Panc1 (cell line): ENCODE measurements at regions not wholly inside any gene's neighbourhood (a gene's known extent, or its start where the extent isn't known, plus 50 kb on each side); places are given as distances from the start of the nearest gene placed in this dataset.

ENCODE experiments used
- ATAC-seq: fragments of 200-7000 bp; cut with Tn5 transposase; 2 replicates; pipeline ENCODE4 v1.9.1; 2020; ENCODE audit warnings: mild to moderate bottlenecking, moderate library complexity
- BruUV-seq: library from RNA; stranded (reverse); fragments of 400-500 nt; replicated peaks from 2 replicates; lab custom pipeline; 2021; lab: Mats Ljungman, UMichigan
- CTCF ChIA-PET: fragments of 300-600 bp; sonication (Branson Sonifier 250); formaldehyde crosslinking; loops from one replicate; lab custom pipeline; 2022; ENCODE audit warnings: antibody characterized with exemption; lab: Charles Lee
- POLR2A ChIA-PET: fragments of 300-600 bp; sonication (Branson Sonifier 250); formaldehyde crosslinking; loops from one replicate; lab custom pipeline; 2022; ENCODE audit warnings: antibody characterized with exemption; lab: Charles Lee
- DNase-seq: peaks from one replicate; pipeline ENCODE4 v3.0.0-alpha.2; 2010; ENCODE audit warnings: low read depth, low spot score
- H3K27ac ChIP-seq: 2 replicates; pipeline ENCODE4 v1.5.1; 2011; ENCODE audit warnings: mild to moderate bottlenecking, low read length, inconsistent platforms
- H3K27me3 ChIP-seq: fragments of 200-500 bp; sonication (Bioruptor generic); 2 replicates; pipeline ENCODE4 v1.6.0; 2014; ENCODE audit warnings: low read length, inconsistent platforms; ENCODE audit not compliant: control insufficient read depth, insufficient read depth
- H3K36me3 ChIP-seq: fragments of 200-500 bp; sonication (Bioruptor generic); 2 replicates; pipeline ENCODE4 v1.5.1; 2014; ENCODE audit warnings: inconsistent platforms, mild to moderate bottlenecking, low read length, moderate library complexity; ENCODE audit not compliant: control insufficient read depth, insufficient read depth
- H3K4me1 ChIP-seq: 2 replicates; pipeline ENCODE4 v1.5.1; 2011; ENCODE audit warnings: inconsistent platforms, mild to moderate bottlenecking, low read length, moderate library complexity; ENCODE audit not compliant: control insufficient read depth, insufficient read depth
- H3K4me3 ChIP-seq, 2 experiments: 2 replicates each; pipeline ENCODE4 v1.5.1; 2011 to 2012; ENCODE audit warnings: low read depth in 2 of 2, low read length in 2 of 2, mild to moderate bottlenecking in 2 of 2, inconsistent platforms in 1 of 2, moderate library complexity in 1 of 2
- H3K9me3 ChIP-seq: fragments of 200-500 bp; sonication (Bioruptor generic); 2 replicates; pipeline ENCODE4 v1.5.1; 2014; ENCODE audit warnings: low read depth, mild to moderate bottlenecking, inconsistent platforms, low read length, moderate library complexity; ENCODE audit not compliant: control insufficient read depth, insufficient read depth
- CTCF ChIP-seq: fragments of 450-650 bp; IDR thresholded peaks from 2 replicates; pipeline ENCODE4 v1.5.1; 2017; ENCODE audit warnings: mild to moderate bottlenecking
- POLR2AphosphoS5 ChIP-seq: IDR thresholded peaks from 2 replicates; pipeline ENCODE4 v1.6.1; 2012; ENCODE audit warnings: mild to moderate bottlenecking, low read depth, low read length, moderate library complexity
- REST ChIP-seq, 2 experiments: IDR thresholded peaks; 2 replicates each; pipeline ENCODE4 v1.6.1; 2011 to 2012; ENCODE audit warnings: low read depth in 2 of 2, control low read depth in 1 of 2, low read length in 1 of 2, mild to moderate bottlenecking in 1 of 2, moderate library complexity in 1 of 2; ENCODE audit not compliant: insufficient read depth in 1 of 2
- SIN3A ChIP-seq: IDR thresholded peaks from 2 replicates; pipeline ENCODE4 v1.6.1; 2012; ENCODE audit warnings: low read depth, mild to moderate bottlenecking, low read length, moderate library complexity, borderline replicate concordance; ENCODE audit not compliant: insufficient read depth
- TCF7L2 ChIP-seq: IDR thresholded peaks from 2 replicates; pipeline ENCODE4 v1.6.1; 2011; ENCODE audit warnings: mild to moderate bottlenecking, low read depth, low read length, inconsistent platforms
- in situ Hi-C: cut with HindIII; loops from 2 replicates; pipeline ENCODE4 v1.10.0; 2016; ENCODE audit warnings: low sequenced_read_pairs, low pct_unique_long_range_greater_than_20kb
- intact Hi-C: fragments of 100-400 bp; cut with micrococcal nuclease; formaldehyde crosslinking; loops from one replicate; pipeline ENCODE4 v1.10.0; 2022; ENCODE audit not compliant: unreplicated experiment

GRCh38 chr9:108133101-108133500 lies 643.5 kb upstream of the KLF4 start:
- Histone ChIP-seq H3K27me3 (no peaks in the 10 kb centered on the region), H3K4me1 (no peaks in the 10 kb centered on the region), H3K27ac (no peak overlapping the region), H3K4me3 (no peak overlapping the region), H3K9me3 (no peaks in the 10 kb centered on the region), H3K36me3 (no peaks in the 10 kb centered on the region)
- ATAC-seq: no peak
- CTCF ChIA-PET: no interaction called here
- in situ Hi-C loops: no loop called here
- POLR2A ChIA-PET: no interaction called here
- intact Hi-C loops: no loop called here
- no TSS peak for BruUV-seq
- TF ChIP-seq CTCF: no peak
- TF ChIP-seq SIN3A: no peak
- no peak for TF ChIP-seq POLR2AphosphoS5
- TF ChIP-seq REST (IDR thresholded peaks at IDR 0.05; ENCODE audit: insufficient read depth in 1 of 2, low read depth in 2 of 2, low read length in 1 of 2): no peak
- TF ChIP-seq TCF7L2: no peak
- DNase-seq: no peak

GRCh38 chr9:108130905-108131304 lies 641.3 kb upstream of the KLF4 start:
- no peak for DNase-seq
- Histone ChIP-seq H3K4me1 (no peaks in the 10 kb centered on the region), H3K27me3 (no peaks in the 10 kb centered on the region), H3K36me3 (no peaks in the 10 kb centered on the region), H3K27ac (no peak overlapping the region), H3K4me3 (no peak overlapping the region), H3K9me3 (no peaks in the 10 kb centered on the region)
- no peak for TF ChIP-seq REST (IDR thresholded peaks at IDR 0.05; ENCODE audit: insufficient read depth in 1 of 2, low read depth in 2 of 2, low read length in 1 of 2)
- no peak for TF ChIP-seq CTCF
- TF ChIP-seq SIN3A: no peak
- no peak for TF ChIP-seq TCF7L2
- no peak for TF ChIP-seq POLR2AphosphoS5
- POLR2A ChIA-PET: no interaction called here
- in situ Hi-C loops: no loop called here
- no TSS peak for BruUV-seq
- intact Hi-C loops: no loop called here
- ATAC-seq: no peak
- CTCF ChIA-PET: no interaction called here
